ENCODE measurements at regions not wholly inside any gene's neighbourhood (a gene's known extent, or its start where the extent isn't known, plus 50 kb on each side); places are given as distances from the start of the nearest gene placed in this dataset.
A peak's percentile ranks its signal among the peaks of the same experiment; 100 is the strongest.

DNA sequence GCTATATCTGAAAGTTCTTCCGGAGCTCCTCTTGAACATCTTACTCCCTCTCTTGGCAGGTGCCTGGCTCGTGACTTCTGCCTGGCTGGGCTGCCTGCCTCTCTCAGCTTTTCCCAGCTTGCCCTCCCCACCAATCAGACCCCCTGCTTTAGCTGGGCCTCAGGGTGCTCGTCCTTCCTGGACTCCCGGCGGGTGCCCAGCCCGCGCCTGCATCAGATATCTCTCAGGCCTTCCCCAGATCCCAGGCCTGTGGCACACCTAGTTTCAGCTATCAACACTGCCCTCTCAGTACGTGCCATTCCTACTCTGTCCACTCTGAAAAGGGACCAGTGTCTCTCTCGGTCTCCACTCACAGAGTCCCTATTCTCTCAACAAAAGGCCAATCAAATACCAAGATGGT is 96.5 kb upstream of the CLDN14 start:
- H3K36me3 ChIP-seq (ENCODE audit: control insufficient read depth in 2 of 3, insufficient read depth in 3 of 3, low read length in 3 of 3), result no peaks in the 10 kb centered on the region
- DNase-seq, result no peak
- no peak for ATAC-seq
- no peak overlapping the region for H3K27ac Mint-ChIP-seq
- CTCF ChIA-PET, result no interaction called here
- H3K27me3 ChIP-seq (ENCODE audit: control insufficient read depth in 2 of 2, insufficient read depth in 2 of 2, low read length in 2 of 2), result no peaks in the 10 kb centered on the region
- H3K4me1 ChIP-seq (ENCODE audit: control insufficient read depth in 2 of 2, insufficient read depth in 2 of 2, low read length in 2 of 2), result no peaks in the 10 kb centered on the region
- no peak overlapping the region for H3K27ac ChIP-seq (ENCODE audit: low read depth, low read length)
- H3K36me3 Mint-ChIP-seq, result no peaks in the 10 kb centered on the region
- H3K27me3 Mint-ChIP-seq, result peaks cover 0 to 9% (median 0%) of the 10 kb centered on the region in 5 donors
- no peak overlapping the region for H3K4me3 Mint-ChIP-seq
- no peaks in the 10 kb centered on the region for H3K9me3 ChIP-seq (ENCODE audit: control insufficient read depth in 2 of 3, low read length in 3 of 3)
- intact Hi-C loops (cut with micrococcal nuclease), result no loop called here
- POLR2A ChIA-PET, result no interaction called here
- no peaks in the 10 kb centered on the region for H3K9me3 Mint-ChIP-seq
- H3K4me1 Mint-ChIP-seq, result peaks cover 0 to 7% (median 4%) of the 10 kb centered on the region in 7 donors
- no peak overlapping the region for H3K4me3 ChIP-seq (ENCODE audit: low read length)

DNA sequence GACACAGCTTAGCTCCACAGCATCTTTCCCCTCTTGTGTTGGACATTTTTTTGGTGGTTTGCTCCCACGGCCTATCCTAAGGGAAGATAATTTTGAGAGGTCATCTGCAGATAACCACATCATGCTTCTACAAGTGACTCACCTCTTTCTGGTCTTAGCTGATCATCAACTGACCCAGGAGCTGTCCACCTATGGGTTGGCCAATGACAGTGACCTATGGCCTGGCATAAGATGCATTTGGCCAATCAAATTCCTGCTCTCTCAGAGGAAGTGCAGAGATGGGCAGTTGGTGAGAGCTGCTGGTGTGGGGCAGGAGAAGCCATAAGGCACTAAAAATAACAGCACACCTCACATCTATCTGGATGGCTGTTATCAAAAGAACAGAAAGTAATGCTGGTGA is 100.0 kb upstream of the CLDN14 start:
- intact Hi-C loops (cut with micrococcal nuclease), result no loop called here
- ATAC-seq, result no peak
- Histone ChIP-seq H3K27me3 (ENCODE audit: control insufficient read depth in 2 of 2, insufficient read depth in 2 of 2, low read length in 2 of 2) (no peaks in the 10 kb centered on the region), H3K4me3 (ENCODE audit: low read length) (no peak overlapping the region), H3K27ac (ENCODE audit: low read depth, low read length) (no peak overlapping the region), H3K36me3 (ENCODE audit: control insufficient read depth in 2 of 3, insufficient read depth in 3 of 3, low read length in 3 of 3) (no peaks in the 10 kb centered on the region), H3K9me3 (ENCODE audit: control insufficient read depth in 2 of 3, low read length in 3 of 3) (no peaks in the 10 kb centered on the region), H3K4me1 (ENCODE audit: control insufficient read depth in 2 of 2, insufficient read depth in 2 of 2, low read length in 2 of 2) (no peaks in the 10 kb centered on the region)
- Mint-ChIP-seq H3K9me3 (no peaks in the 10 kb centered on the region), H3K27me3 (peaks cover 0 to 6% (median 5%) of the 10 kb centered on the region in 5 donors), H3K27ac (no peak overlapping the region), H3K4me3 (no peak overlapping the region), H3K4me1 (peaks cover 0 to 10% (median 6%) of the 10 kb centered on the region in 7 donors), H3K36me3 (no peaks in the 10 kb centered on the region)
- ChIA-PET CTCF (interaction anchor here (0.6 kb wide), 1 partner anchor 1819 kb away, joined by 5 read pairs; no protein-coding TSS in a partner anchor), POLR2A (no interaction called here)
- DNase-seq, result no peak

DNA sequence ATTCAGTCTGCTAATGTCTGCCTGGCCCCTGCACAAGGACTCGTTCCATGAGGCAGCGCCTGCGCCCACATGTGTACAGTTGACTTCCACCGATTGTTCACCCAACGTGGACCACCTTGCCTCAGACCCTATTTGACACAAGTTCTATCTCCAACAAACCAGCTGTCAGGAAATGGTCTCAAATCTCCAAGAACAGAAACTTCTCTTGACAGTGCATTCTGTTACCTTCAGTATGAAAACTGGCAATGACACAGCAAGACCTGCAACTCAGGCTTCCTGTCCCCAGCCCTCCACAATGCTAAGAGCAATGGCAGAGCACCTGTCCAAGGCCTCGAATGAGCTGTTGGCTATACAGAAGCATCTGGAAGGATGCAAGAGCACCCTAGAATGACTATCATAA is 102.3 kb upstream of the CLDN14 start:
- peaks cover 0 to 21% (median 9%) of the 10 kb centered on the region in 7 donors for H3K4me1 Mint-ChIP-seq
- Histone ChIP-seq H3K27ac (ENCODE audit: low read depth, low read length) (no peak overlapping the region), H3K27me3 (ENCODE audit: control insufficient read depth in 2 of 2, insufficient read depth in 2 of 2, low read length in 2 of 2) (no peaks in the 10 kb centered on the region), H3K9me3 (ENCODE audit: control insufficient read depth in 2 of 3, low read length in 3 of 3) (no peaks in the 10 kb centered on the region), H3K4me1 (ENCODE audit: control insufficient read depth in 2 of 2, insufficient read depth in 2 of 2, low read length in 2 of 2) (peaks cover 0 to 3% of the 10 kb centered on the region in 2 donors), H3K36me3 (ENCODE audit: control insufficient read depth in 2 of 3, insufficient read depth in 3 of 3, low read length in 3 of 3) (no peaks in the 10 kb centered on the region), H3K4me3 (ENCODE audit: low read length) (no peak overlapping the region)
- H3K36me3 Mint-ChIP-seq, result no peaks in the 10 kb centered on the region
- CTCF ChIA-PET, result no interaction called here
- DNase-seq, result no peak
- H3K27me3 Mint-ChIP-seq, result peaks cover 0 to 6% (median 0%) of the 10 kb centered on the region in 5 donors
- no peak for ATAC-seq
- H3K9me3 Mint-ChIP-seq, result no peaks in the 10 kb centered on the region
- no peak overlapping the region for H3K27ac Mint-ChIP-seq
- no peak overlapping the region for H3K4me3 Mint-ChIP-seq
- POLR2A ChIA-PET, result no interaction called here
- intact Hi-C loops (cut with micrococcal nuclease), result no loop called here

DNA sequence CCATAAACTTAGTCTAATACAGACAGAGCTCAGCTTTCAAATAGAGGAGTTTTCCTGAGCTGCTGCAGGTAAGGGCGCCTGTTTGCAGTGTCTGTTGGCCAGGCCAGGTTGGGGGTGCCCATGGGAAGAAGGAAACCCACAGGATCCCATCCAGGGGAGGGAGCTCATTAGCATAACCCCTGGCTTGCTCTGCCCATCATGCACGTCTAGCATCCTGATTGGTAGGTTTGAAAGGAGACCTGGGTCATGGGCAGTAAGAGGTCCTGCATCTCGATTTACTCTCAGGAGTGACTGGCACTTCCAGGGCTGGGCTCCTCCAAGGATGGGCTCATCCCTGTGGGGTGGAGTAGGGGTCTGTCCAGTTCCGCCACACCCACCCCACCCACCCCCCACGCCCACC is 103.7 kb upstream of the CLDN14 start:
- peaks cover 0 to 6% (median 0%) of the 10 kb centered on the region in 5 donors for H3K27me3 Mint-ChIP-seq
- no peak for DNase-seq
- H3K9me3 ChIP-seq (ENCODE audit: control insufficient read depth in 2 of 3, low read length in 3 of 3), result no peaks in the 10 kb centered on the region
- no peak overlapping the region for H3K4me3 Mint-ChIP-seq
- H3K27ac ChIP-seq (ENCODE audit: low read depth, low read length), result no peak overlapping the region
- ATAC-seq, result no peak
- intact Hi-C loops (cut with micrococcal nuclease), result no loop called here
- ChIA-PET POLR2A (no interaction called here), CTCF (interaction anchor here (0.7 kb wide), 1 partner anchor 343 kb away, joined by 4 read pairs; no protein-coding TSS in a partner anchor)
- H3K4me3 ChIP-seq (ENCODE audit: low read length), result no peak overlapping the region
- no peak overlapping the region for H3K27ac Mint-ChIP-seq
- no peaks in the 10 kb centered on the region for H3K27me3 ChIP-seq (ENCODE audit: control insufficient read depth in 2 of 2, insufficient read depth in 2 of 2, low read length in 2 of 2)
- H3K4me1 Mint-ChIP-seq, result peaks cover 0 to 17% (median 6%) of the 10 kb centered on the region in 7 donors
- peaks cover 0 to 3% of the 10 kb centered on the region in 2 donors for H3K4me1 ChIP-seq (ENCODE audit: control insufficient read depth in 2 of 2, insufficient read depth in 2 of 2, low read length in 2 of 2)
- H3K36me3 ChIP-seq (ENCODE audit: control insufficient read depth in 2 of 3, insufficient read depth in 3 of 3, low read length in 3 of 3), result no peaks in the 10 kb centered on the region
- no peaks in the 10 kb centered on the region for H3K9me3 Mint-ChIP-seq
- no peaks in the 10 kb centered on the region for H3K36me3 Mint-ChIP-seq

DNA sequence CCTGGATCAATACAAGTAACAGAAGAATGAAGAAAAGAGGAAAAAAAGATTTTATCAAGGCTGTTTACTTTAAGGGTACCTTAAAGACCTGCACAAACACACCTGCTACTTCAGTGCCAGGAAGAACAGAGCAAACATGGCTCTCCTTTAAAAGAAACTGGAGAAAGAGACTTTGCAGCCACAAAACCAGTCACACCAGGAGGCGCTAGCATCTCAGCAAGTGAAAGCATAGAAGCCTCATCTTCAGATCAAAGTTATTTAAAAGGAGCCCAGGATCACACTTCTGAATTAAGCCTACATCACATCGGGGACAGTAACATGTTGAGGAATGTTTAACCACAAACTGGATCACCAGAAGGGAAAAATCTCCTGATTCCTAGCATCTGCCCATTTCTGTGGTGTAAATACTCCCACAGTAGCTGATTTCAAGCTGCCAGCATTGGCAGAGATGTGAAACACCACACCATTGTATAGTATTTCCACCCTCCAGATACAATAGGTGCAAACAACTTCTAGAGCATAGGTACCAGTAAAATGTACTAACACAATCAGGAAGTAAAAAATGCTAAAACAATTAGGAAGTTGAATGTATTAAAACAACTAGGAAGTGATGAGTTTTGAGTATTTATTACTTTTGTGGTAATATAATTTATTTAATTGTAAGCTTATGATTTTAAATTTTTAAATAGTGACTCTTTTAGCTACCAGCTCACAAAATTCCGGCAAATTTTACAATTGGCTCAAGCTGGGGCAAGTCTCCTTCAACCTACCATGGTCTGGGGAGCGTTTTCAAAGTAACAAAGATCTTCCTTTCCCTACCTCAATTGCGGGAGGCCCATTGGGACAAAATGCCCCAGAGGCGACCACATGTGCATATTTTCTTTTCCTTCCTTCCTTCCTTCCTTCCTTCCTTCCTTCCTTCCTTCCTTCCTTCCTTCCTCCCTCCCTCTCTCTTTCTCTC is 105.3 kb upstream of the CLDN14 start:
- H3K4me1 Mint-ChIP-seq, result peaks cover 0 to 17% (median 6%) of the 10 kb centered on the region in 7 donors
- H3K27ac Mint-ChIP-seq, result peak overlapping the region in 3 of 9 donors; percentile 1 to 77 (median 21)
- H3K9me3 ChIP-seq (ENCODE audit: control insufficient read depth in 2 of 3, low read length in 3 of 3), result no peaks in the 10 kb centered on the region
- CTCF ChIA-PET, result interaction anchor here (0.6 to 2.7 kb wide), 10 partner anchors 12 to 404 kb away, joined by 3 to 16 read pairs (median 4); no protein-coding TSS in a partner anchor
- POLR2A ChIA-PET, result interaction anchor here (0.6 kb wide), 1 partner anchor 15 kb away, joined by 3 read pairs; no protein-coding TSS in a partner anchor
- intact Hi-C loops (cut with micrococcal nuclease), result loop anchor here in 1 of 2 donors (1.0 to 5.0 kb wide), 9 partner anchors 18 to 444 kb away; no protein-coding TSS in a partner anchor
- H3K27me3 ChIP-seq (ENCODE audit: control insufficient read depth in 2 of 2, insufficient read depth in 2 of 2, low read length in 2 of 2), result no peaks in the 10 kb centered on the region
- H3K4me3 ChIP-seq (ENCODE audit: low read length), result no peak overlapping the region
- no peaks in the 10 kb centered on the region for H3K36me3 Mint-ChIP-seq
- ATAC-seq (no peak), DNase-seq (peak in 7 of 9 donors; percentile 31 to 71 (median 63))
- H3K9me3 Mint-ChIP-seq, result no peaks in the 10 kb centered on the region
- H3K4me1 ChIP-seq (ENCODE audit: control insufficient read depth in 2 of 2, insufficient read depth in 2 of 2, low read length in 2 of 2), result peaks cover 0 to 3% of the 10 kb centered on the region in 2 donors
- H3K36me3 ChIP-seq (ENCODE audit: control insufficient read depth in 2 of 3, insufficient read depth in 3 of 3, low read length in 3 of 3), result no peaks in the 10 kb centered on the region
- H3K27ac ChIP-seq (ENCODE audit: low read depth, low read length), result no peak overlapping the region
- no peak overlapping the region for H3K4me3 Mint-ChIP-seq
- peaks cover 0 to 7% (median 0%) of the 10 kb centered on the region in 5 donors for H3K27me3 Mint-ChIP-seq

DNA sequence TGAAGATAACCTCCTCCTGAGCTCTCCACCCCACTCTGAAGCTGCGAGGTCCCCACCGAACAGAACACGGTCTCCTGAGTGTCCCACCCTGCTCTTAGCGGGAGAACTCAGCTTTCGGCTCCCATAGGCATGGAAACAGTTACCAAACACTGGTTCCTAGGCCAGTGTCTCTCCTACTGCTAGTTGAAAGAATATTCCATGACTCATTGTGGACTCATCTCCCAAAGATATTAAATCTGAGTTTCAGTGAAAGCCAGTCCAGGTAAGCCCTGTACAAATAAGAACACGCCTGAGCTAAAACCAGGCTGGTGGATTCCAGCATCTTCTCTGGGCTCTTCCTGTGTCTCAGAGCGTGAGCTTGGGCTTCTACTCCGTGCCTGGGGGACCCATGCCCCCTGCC is 107.5 kb upstream of the CLDN14 start:
- Mint-ChIP-seq H3K36me3 (no peaks in the 10 kb centered on the region), H3K9me3 (no peaks in the 10 kb centered on the region), H3K27me3 (peaks cover 0 to 7% (median 0%) of the 10 kb centered on the region in 5 donors), H3K4me3 (no peak overlapping the region), H3K4me1 (peaks cover 0 to 17% (median 6%) of the 10 kb centered on the region in 7 donors), H3K27ac (no peak overlapping the region)
- no peak for DNase-seq
- Histone ChIP-seq H3K36me3 (ENCODE audit: control insufficient read depth in 2 of 3, insufficient read depth in 3 of 3, low read length in 3 of 3) (no peaks in the 10 kb centered on the region), H3K4me3 (ENCODE audit: low read length) (no peak overlapping the region), H3K27ac (ENCODE audit: low read depth, low read length) (no peak overlapping the region), H3K9me3 (ENCODE audit: control insufficient read depth in 2 of 3, low read length in 3 of 3) (no peaks in the 10 kb centered on the region), H3K27me3 (ENCODE audit: control insufficient read depth in 2 of 2, insufficient read depth in 2 of 2, low read length in 2 of 2) (no peaks in the 10 kb centered on the region), H3K4me1 (ENCODE audit: control insufficient read depth in 2 of 2, insufficient read depth in 2 of 2, low read length in 2 of 2) (peaks cover 0 to 3% of the 10 kb centered on the region in 2 donors)
- ChIA-PET POLR2A (interaction anchor here (1.3 kb wide), 1 partner anchor 11 kb away, joined by 3 read pairs; no protein-coding TSS in a partner anchor), CTCF (interaction anchor here (0.8 to 2.7 kb wide), 5 partner anchors 10 to 339 kb away, joined by 3 to 16 read pairs (median 12); no protein-coding TSS in a partner anchor)
- ATAC-seq, result no peak
- intact Hi-C loops (cut with micrococcal nuclease), result loop anchor here in 1 of 2 donors (5.0 kb wide), 1 partner anchor 105 kb away; no protein-coding TSS in a partner anchor

Measured in naive thymus-derived CD4-positive, alpha-beta T cell (primary cell).